ENCODE measurements at regions not wholly inside any gene's neighbourhood (a gene's known extent, or its start where the extent isn't known, plus 50 kb on each side); places are given as distances from the start of the nearest gene placed in this dataset.
"Not testable (repeated sequence)": the region's sequence is repeated elsewhere in the genome, so short reads cannot be mapped to it uniquely, and the experiment has no call there.

- TF ChIP-seq CTCF, POLR2A, POLR2AphosphoS5 (IDR thresholded peaks at IDR 0.05): not testable (repeated sequence)
These were observed 421.2 kb upstream of the NDN start for GRCh38 chr15:24108349-24108748.

All from prostate gland (tissue), 2 donors.